Progenitor cell of endocrine pancreas (in vitro differentiated cells): ENCODE measurements at regions not wholly inside any gene's neighbourhood (a gene's known extent, or its start where the extent isn't known, plus 50 kb on each side); places are given as distances from the start of the nearest gene placed in this dataset.

Experiments
- DNase-seq: peaks from one replicate; pipeline ENCODE4 v3.0.0; 2021; ENCODE audit warnings: low spot score; ENCODE audit not compliant: unreplicated experiment
- H3K27ac Mint-ChIP-seq: 2 replicates; pipeline ENCODE4 v1.8.0; 2021; ENCODE audit warnings: mild to moderate bottlenecking, moderate library complexity, mixed read lengths
- H3K27me3 Mint-ChIP-seq: 2 replicates; pipeline ENCODE4 v1.8.0; 2021; ENCODE audit warnings: mixed read lengths
- H3K36me3 Mint-ChIP-seq: 2 replicates; pipeline ENCODE4 v1.8.0; 2022; ENCODE audit warnings: mixed read lengths; ENCODE audit not compliant: insufficient read depth
- H3K4me1 Mint-ChIP-seq: 2 replicates; pipeline ENCODE4 v1.8.0; 2021; ENCODE audit warnings: low read depth, mixed read lengths
- H3K4me3 Mint-ChIP-seq: 2 replicates; pipeline ENCODE4 v1.8.0; 2021; ENCODE audit warnings: low read depth, mild to moderate bottlenecking, moderate library complexity, mixed read lengths
- H3K9me3 Mint-ChIP-seq: 2 replicates; pipeline ENCODE4 v1.8.0; 2021; ENCODE audit warnings: low read depth, mixed read lengths
- CTCF ChIP-seq: fragments of 200-600 bp; sonication (generic); IDR thresholded peaks from one replicate; pipeline ENCODE4 v1.5.0; 2021; ENCODE audit warnings: antibody characterized with exemption, mild to moderate bottlenecking; ENCODE audit not compliant: unreplicated experiment

- H3K4me1 Mint-ChIP-seq = peaks cover 4% of the 10 kb centered on the region
- H3K27me3 Mint-ChIP-seq = no peaks in the 10 kb centered on the region
- H3K4me3 Mint-ChIP-seq = no peak overlapping the region
- no peaks in the 10 kb centered on the region for H3K9me3 Mint-ChIP-seq
- TF ChIP-seq CTCF = no peak
- no peak overlapping the region for H3K27ac Mint-ChIP-seq
- no peak for DNase-seq
- H3K36me3 Mint-ChIP-seq = no peaks in the 10 kb centered on the region
These were observed 299.2 kb downstream of the RPS29 start for GRCh38 chr14:49287004-49287403.

GRCh38 chr14:49286257-49286983, 299.8 kb downstream of the RPS29 start:
- no peaks in the 10 kb centered on the region for H3K27me3 Mint-ChIP-seq
- no peak overlapping the region for H3K27ac Mint-ChIP-seq
- no peaks in the 10 kb centered on the region for H3K9me3 Mint-ChIP-seq
- no peaks in the 10 kb centered on the region for H3K36me3 Mint-ChIP-seq
- no peak for DNase-seq
- peaks cover 4% of the 10 kb centered on the region for H3K4me1 Mint-ChIP-seq
- no peak overlapping the region for H3K4me3 Mint-ChIP-seq
- no peak for TF ChIP-seq CTCF

GRCh38 chr14:49280566-49280965, 305.6 kb downstream of the RPS29 start:
- H3K9me3 Mint-ChIP-seq = no peaks in the 10 kb centered on the region
- no peak for DNase-seq
- no peak for TF ChIP-seq CTCF
- no peaks in the 10 kb centered on the region for H3K36me3 Mint-ChIP-seq
- no peak overlapping the region for H3K4me3 Mint-ChIP-seq
- no peaks in the 10 kb centered on the region for H3K27me3 Mint-ChIP-seq
- no peaks in the 10 kb centered on the region for H3K4me1 Mint-ChIP-seq
- H3K27ac Mint-ChIP-seq = no peak overlapping the region

- H3K9me3 Mint-ChIP-seq = peaks cover 12% of the 10 kb centered on the region
These were observed 335.7 kb downstream of the RPS29 start for GRCh38 chr14:49250517-49250916.

GRCh38 chr14:49250109-49250508, 336.1 kb downstream of the RPS29 start:
- H3K27ac Mint-ChIP-seq = peak overlapping the region; percentile 17

More at GRCh38 chr14:49250517-49250916, 335.7 kb downstream of the RPS29 start:
- TF ChIP-seq CTCF = no peak
- Mint-ChIP-seq H3K27ac (no peak overlapping the region), H3K4me1 (peaks cover 9% of the 10 kb centered on the region), H3K27me3 (no peaks in the 10 kb centered on the region), H3K4me3 (no peak overlapping the region), H3K36me3 (no peaks in the 10 kb centered on the region)
- DNase-seq = no peak

More at GRCh38 chr14:49250109-49250508, 336.1 kb downstream of the RPS29 start:
- Mint-ChIP-seq H3K27me3 (no peaks in the 10 kb centered on the region), H3K4me1 (peaks cover 8% of the 10 kb centered on the region), H3K36me3 (no peaks in the 10 kb centered on the region), H3K9me3 (peaks cover 12% of the 10 kb centered on the region), H3K4me3 (no peak overlapping the region)
- TF ChIP-seq CTCF = no peak
- DNase-seq = no peak
